ENCODE measurements at regions not wholly inside any gene's neighbourhood (a gene's known extent, or its start where the extent isn't known, plus 50 kb on each side); places are given as distances from the start of the nearest gene placed in this dataset.

- no peaks in the 10 kb centered on the region for H3K4me1 ChIP-seq
- no peaks in the 10 kb centered on the region for H3K27me3 ChIP-seq
- intact Hi-C loops (cut with DNase I; ENCODE audit: low total_unique reads): no loop called here
- no peaks in the 10 kb centered on the region for H3K36me3 ChIP-seq
- H3K4me3 ChIP-seq: no peak overlapping the region
- no peak overlapping the region for H3K27ac ChIP-seq
- H3K9me3 ChIP-seq: no peaks in the 10 kb centered on the region
- no peak for DNase-seq (ENCODE audit: low spot score in 2 of 2)
- no peak for TF ChIP-seq CTCF (IDR thresholded peaks at IDR 0.05)
- no peak for TF ChIP-seq POLR2AphosphoS5 (IDR thresholded peaks at IDR 0.05)
- TF ChIP-seq POLR2A (IDR thresholded peaks at IDR 0.05): no peak
Measured at GRCh38 chr5:3216386-3216785, 379.2 kb upstream of the IRX1 start.

- no peaks in the 10 kb centered on the region for H3K4me1 ChIP-seq
- no peaks in the 10 kb centered on the region for H3K9me3 ChIP-seq
- H3K36me3 ChIP-seq: no peaks in the 10 kb centered on the region
- TF ChIP-seq POLR2A (IDR thresholded peaks at IDR 0.05) (no peak), CTCF (IDR thresholded peaks at IDR 0.05) (no peak), POLR2AphosphoS5 (IDR thresholded peaks at IDR 0.05) (no peak)
- H3K27ac ChIP-seq: no peak overlapping the region
- no peaks in the 10 kb centered on the region for H3K27me3 ChIP-seq
- DNase-seq (ENCODE audit: low spot score in 2 of 2): no peak
- intact Hi-C loops (cut with DNase I; ENCODE audit: low total_unique reads): no loop called here
- H3K4me3 ChIP-seq: no peak overlapping the region
Measured at GRCh38 chr5:3214838-3215374, 380.7 kb upstream of the IRX1 start.

- TF ChIP-seq CTCF (IDR thresholded peaks at IDR 0.05) (no peak), POLR2A (IDR thresholded peaks at IDR 0.05) (no peak), POLR2AphosphoS5 (IDR thresholded peaks at IDR 0.05) (no peak)
- H3K9me3 ChIP-seq: no peaks in the 10 kb centered on the region
- intact Hi-C loops (cut with DNase I; ENCODE audit: low total_unique reads): no loop called here
- no peaks in the 10 kb centered on the region for H3K27me3 ChIP-seq
- no peaks in the 10 kb centered on the region for H3K4me1 ChIP-seq
- no peak overlapping the region for H3K4me3 ChIP-seq
- no peak for DNase-seq (ENCODE audit: low spot score in 2 of 2)
- H3K36me3 ChIP-seq: no peaks in the 10 kb centered on the region
- H3K27ac ChIP-seq: no peak overlapping the region
Measured at GRCh38 chr5:3214396-3214795, 381.2 kb upstream of the IRX1 start.

GRCh38 chr5:3212869-3213268 is 382.8 kb upstream of the IRX1 start:
- no peak overlapping the region for H3K27ac ChIP-seq

GRCh38 chr5:3210531-3210930 is 385.1 kb upstream of the IRX1 start:
- H3K27me3 ChIP-seq: no peaks in the 10 kb centered on the region
- no peaks in the 10 kb centered on the region for H3K36me3 ChIP-seq
- TF ChIP-seq POLR2A (IDR thresholded peaks at IDR 0.05) (no peak), CTCF (IDR thresholded peaks at IDR 0.05) (no peak), POLR2AphosphoS5 (IDR thresholded peaks at IDR 0.05) (no peak)
- no peak overlapping the region for H3K4me3 ChIP-seq
- H3K27ac ChIP-seq: no peak overlapping the region
- H3K4me1 ChIP-seq: no peaks in the 10 kb centered on the region
- DNase-seq (ENCODE audit: low spot score in 2 of 2): no peak
- intact Hi-C loops (cut with DNase I; ENCODE audit: low total_unique reads): no loop called here
- H3K9me3 ChIP-seq: no peaks in the 10 kb centered on the region

More at GRCh38 chr5:3212869-3213268, 382.8 kb upstream of the IRX1 start:
- Histone ChIP-seq H3K4me1 (no peaks in the 10 kb centered on the region), H3K4me3 (no peak overlapping the region), H3K9me3 (no peaks in the 10 kb centered on the region), H3K27me3 (no peaks in the 10 kb centered on the region), H3K36me3 (no peaks in the 10 kb centered on the region)
- no peak for DNase-seq (ENCODE audit: low spot score in 2 of 2)
- intact Hi-C loops (cut with DNase I; ENCODE audit: low total_unique reads): no loop called here
- TF ChIP-seq POLR2AphosphoS5 (IDR thresholded peaks at IDR 0.05) (no peak), CTCF (IDR thresholded peaks at IDR 0.05) (no peak), POLR2A (IDR thresholded peaks at IDR 0.05) (no peak)

Measured in breast epithelium (tissue), 4 donors.